Skin of body (tissue), 1 donor: ENCODE measurements at regions not wholly inside any gene's neighbourhood (a gene's known extent, or its start where the extent isn't known, plus 50 kb on each side); places are given as distances from the start of the nearest gene placed in this dataset.
"Not testable (repeated sequence)": the region's sequence is repeated elsewhere in the genome, so short reads cannot be mapped to it uniquely, and the experiment has no call there.

ENCODE experiments used
- DNase-seq: peaks from one replicate; lab custom pipeline; 2025; lab: John Stamatoyannopoulos, UW

DNA sequence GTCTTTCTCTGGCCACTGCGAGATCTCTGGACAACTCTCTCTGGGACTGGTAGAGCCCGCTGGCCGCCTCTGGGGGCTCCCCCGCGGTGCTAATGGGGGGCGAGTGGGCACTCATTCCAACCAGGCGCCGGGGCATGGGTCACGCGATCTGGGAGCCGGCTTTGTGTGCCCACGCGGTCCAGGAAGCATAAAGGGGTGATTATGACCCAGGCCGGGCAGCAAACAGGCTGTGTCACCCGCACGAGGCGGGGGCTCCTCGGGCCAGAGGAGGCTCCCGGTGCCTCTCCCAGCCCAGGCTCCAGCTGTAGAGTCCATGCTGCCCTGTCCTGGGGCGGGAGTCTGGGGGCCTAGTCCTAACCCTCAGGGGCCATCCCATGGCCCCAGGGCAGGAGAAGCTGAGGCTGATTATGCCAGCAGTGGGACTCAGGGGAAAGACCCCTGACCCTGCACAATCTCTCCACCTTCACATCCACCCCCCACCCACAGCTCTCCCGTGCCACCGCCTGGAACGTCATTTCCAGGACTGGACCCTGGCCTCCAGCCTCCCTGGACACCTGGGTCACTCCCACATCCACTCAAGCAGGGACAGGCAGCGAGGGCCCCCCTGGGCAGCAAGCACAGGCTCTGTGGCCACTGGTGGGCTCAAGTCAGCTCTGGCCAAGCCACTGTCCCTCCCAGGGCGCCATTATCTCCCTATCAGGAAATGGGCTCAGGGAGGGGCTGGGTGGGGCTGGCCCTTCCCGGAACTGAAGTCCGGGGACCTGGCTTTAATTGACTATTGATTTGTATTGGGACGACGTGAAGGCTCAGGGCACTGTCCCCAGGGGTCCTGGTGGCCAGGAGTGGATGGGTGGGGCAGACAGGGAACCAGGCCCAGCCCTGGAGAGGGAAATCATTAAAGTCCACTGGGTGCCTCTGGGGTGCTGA is 50.0 kb downstream of the PTPRS start:
- no peak for DNase-seq

DNA sequence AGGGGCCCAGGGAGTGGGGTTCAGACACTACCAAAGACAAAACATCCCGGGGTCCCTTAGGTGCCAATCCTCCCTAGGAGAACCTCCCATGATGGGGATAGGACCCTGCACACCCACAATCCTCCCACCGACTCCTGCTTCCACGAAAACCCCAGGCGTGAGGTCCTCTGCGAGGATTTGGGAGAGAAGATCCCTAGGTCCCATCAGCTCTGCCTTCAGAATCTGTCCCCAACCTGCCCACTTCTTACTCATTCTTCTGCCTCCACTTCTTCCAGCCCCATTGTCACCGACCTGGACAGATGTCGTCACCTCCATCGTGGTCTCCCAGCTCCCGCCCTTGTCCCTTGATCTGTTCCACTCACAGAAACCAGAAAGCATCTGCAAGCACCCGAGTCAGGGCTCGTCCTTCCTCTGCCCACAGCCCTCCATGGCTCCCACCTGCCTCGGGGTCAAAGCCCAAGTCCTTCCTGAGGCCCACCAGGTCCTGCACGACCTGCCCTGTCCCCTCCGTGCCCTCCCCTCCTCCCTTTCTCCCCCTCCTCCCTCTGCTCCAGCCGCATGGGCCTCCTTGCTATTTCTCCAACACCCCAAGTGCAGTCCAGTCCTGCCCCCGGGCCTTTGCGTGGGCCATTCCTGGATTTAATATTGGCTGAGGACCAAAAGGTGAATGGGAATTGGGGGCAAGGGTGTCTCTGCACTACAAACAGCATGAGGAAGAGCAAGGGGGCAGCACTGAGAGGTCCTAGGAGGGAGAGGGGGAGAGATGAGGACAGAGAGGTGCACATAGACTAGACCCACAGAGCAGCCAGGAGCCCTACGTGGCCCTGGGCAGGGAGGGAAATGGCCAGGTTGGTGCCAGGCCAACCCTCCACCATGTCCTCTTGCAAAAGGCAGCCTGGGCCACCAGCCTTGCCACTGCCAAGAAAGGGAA is 51.3 kb downstream of the PTPRS start:
- DNase-seq, result no peak

DNA sequence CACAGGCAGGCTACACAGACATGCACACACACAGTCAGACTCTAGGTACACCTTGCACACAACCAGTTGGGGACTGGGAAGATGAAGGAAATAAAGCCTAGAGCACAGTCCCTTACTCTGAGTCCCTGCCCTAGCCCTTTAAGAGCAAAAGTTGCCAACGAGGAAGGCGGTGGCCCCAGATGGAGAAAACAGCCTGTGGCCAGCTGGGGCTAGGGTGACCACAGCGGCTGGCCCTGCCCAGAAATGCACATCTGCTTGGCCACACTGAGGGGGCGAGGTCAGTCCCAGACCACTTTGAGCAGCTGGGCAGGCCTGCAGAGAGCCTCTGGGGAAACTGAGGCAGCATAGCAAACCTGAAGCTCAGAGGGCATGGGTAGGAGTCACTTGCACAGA is 52.3 kb downstream of the PTPRS start:
- DNase-seq, result no peak

DNA sequence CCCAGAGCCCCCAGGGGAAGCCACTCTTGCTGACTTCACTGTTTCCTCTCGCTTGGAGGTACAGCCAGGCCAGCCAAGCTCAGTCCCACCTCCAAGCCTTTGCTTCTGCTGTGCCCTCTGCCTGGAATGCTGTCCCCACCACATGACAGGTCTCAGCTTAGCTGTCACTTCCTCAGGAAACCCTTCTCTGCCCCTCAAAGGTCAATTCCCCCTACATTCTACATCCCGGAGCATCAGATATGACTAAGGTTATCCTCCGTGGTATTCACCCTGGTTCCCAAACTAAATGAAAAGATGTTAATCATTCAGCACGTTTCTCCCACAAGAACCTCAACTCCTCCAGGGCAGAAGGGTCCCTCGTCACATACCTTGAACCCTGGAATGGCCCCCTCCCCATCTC is 53.5 kb downstream of the PTPRS start:
- DNase-seq, result no peak

DNA sequence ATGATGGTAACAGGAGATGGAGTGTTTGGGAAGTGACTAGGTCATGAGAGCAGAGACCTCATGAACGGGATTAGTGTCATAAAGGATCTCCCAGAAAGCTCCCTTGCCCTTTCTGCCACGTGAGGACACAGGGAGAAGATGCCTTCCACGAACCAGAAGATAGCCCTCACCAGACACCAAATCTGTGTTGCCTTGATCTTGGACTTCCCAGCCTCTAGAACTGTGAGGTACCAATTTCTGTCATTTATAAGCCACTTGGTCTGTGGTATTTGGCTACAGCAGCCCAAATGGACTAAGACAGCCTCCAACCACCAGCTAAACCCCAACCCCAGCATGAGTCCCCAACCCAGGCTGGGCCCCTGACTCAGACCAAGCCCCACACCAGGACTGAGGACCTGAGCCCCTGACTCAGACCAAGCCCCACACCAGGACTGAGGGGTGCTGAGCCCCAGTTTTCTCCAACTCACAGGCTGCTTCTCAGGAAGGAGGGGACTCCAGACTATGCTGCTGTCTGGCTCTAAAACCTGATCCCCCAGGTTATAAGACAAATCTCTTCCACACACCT is 54.1 kb downstream of the PTPRS start:
- DNase-seq, result no peak

DNA sequence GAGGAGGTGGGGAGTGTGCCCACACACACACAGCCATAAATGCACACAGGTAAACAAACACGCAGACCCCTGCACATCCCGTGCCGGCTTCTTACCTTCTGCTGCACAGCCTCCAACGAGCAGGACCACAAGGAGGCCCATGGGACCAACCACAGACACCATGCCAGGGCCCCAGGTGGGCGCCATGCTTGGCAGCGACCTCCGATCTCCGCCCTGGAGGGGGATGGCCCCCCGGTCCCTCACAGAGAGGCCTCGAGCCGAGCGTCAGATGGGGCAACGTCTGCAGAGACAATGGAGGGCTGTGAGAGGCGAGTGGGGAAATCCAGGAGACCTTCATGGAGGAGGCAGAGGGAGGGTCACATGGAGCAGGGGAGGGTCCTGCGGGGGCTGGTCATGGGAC is 54.7 kb downstream of the PTPRS start:
- no peak for DNase-seq

DNA sequence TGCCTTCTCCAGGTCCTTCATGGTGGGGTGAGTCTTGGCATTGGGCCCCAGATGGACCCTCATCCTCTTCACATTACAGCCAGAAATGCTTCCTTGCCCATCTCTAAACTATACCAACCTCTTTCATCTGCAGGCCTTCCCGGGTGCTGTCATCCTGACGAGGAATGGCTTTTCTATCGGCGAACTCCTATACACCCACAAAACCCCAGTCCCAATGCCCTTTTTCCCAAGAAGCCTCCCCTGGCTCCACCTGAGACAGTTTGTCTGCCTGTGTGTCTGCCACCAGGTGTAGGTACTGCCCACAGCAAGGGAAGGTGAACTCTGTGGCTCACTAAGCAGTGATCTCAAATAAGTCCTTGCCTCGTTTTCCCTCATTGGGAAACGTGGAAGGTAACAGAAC is 55.3 kb downstream of the PTPRS start:
- DNase-seq, result no peak

DNA sequence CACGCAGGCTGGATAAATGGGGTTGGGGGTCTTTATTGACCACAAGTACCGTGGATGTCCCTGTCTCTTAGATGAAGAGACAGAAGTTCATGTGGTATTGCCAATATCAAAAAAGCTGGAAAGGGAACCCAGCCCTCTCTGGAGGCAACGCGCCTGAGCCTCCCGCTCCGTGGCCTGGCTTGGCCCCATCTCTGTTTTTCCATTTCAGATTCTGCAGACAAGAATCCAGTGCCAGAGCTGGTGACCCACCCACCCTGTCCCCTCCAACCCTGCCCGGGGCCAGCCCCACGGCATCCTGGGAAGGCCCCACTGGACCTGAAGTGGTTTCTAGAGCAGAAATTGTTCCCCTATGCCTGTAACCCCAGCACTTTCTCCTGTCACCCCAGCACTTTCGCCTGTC is 57.7 kb downstream of the PTPRS start:
- no peak for DNase-seq

DNA sequence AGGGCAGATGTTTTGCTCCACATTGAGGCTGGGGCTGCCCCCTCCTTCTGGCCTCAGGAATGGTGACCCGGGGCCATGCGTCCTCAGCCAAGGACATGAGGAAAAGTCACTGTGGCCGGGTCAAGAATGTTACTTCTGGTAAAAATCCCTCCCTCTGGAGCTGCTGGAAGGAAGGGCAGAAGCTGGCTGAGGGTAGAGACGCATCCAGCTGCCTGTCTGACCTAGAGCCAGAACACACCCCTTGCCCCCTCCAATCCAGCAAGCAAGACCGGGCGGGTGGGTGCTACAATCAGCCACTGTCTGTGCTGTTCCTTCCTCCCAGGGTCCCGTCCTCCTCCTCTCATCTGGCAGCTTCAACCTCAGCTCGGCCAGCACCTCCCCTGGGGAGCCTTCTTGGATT is 59.0 kb downstream of the PTPRS start:
- peak; percentile 14 for DNase-seq

DNA sequence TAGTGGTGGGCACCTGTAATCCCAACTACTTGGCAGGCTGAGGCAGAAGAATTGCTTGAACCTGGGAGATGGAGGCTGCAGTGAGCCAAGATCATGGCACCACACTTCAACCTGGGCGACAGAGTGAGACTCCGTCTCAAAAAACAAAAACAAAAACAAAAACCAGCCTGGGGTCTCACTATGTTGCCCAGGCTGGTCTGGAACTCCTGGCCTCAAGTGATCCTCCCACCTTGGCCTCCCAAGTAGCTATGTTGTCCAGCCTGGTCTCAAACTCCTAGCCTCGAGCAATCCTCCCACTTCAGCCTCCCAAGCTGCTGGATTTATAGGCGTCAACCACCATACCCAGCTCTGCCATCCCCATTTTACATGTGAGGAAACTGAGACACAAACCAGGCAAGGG is 64.9 kb downstream of the PTPRS start:
- not testable (repeated sequence) for DNase-seq

DNA sequence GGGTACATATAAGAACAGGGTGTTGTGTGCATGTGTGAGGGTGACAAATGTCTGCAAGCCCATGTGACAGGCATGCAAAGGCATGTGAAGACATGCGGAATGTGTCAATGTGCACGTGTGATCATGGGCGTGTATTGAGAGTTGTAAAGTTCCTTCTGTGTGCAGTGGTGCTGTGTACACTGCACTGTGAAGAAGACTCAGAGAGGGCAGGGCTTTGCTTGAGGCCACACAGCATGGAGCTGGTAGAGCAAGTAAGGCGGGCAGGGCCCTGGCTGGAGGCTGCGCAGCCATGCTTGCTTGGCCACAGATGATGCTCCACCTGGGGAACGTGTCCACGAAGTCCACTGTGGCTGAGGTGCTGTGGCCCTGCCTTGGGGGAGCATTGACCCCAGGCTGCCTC is 66.8 kb downstream of the PTPRS start:
- no peak for DNase-seq

DNA sequence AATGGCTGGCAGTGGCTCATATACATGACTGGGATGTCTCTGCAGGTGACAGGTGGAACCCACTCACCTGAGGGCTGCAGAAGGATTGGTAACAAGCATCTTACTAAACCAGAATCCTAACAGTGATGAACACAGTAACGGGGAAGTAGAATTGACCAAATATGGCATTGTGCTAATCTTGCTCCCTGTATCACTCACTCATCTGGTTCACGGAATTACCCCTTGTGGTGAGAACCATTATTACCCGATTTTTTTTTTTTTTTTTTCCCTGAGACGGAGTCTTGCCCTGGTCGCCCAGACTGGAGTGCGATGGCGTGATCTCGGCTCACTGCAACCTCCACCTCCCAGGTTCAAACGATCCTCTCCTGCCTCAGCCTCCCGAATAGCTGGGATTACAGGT is 69.5 kb downstream of the PTPRS start:
- DNase-seq, result no peak

DNA sequence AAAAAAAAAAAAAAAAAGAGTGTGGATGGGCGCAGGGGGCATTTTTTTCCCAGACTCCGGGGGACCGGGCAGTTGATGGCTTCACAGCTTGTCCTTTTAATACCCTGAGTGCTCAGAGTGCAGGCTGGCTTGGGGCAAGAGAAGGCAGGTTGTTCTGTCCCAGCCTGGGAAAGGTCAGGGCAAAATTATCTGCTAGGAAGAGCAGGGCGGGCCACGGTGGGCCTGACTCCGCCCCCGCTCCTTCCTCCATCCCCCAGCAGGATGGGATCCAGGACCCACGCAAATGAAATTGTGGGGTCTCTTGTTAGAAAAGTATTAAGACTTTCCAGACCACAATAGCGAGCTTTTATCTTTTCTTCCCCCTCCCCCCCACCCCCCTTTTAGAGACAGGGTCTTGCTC is 70.7 kb downstream of the PTPRS start:
- DNase-seq, result no peak

DNA sequence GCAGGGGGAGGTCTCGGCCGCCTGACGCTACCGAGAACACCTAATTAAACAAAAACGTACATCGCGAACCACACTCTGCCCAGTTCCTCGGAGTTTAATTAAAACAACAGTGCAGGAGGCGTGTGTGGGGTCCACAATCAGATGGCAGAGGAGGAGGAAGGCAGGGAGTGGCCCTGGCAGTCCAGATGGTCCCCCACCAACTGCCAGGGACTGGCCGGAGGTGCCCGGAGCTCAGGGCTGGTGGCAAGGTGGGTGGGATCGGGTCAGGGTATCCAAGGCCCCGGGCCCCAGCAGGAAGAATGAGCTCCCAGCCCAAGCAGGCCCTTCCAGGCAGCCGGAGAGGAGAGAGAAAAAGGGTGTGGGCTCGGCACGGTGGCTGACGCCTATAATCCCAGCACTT is 71.3 kb downstream of the PTPRS start:
- DNase-seq, result no peak

DNA sequence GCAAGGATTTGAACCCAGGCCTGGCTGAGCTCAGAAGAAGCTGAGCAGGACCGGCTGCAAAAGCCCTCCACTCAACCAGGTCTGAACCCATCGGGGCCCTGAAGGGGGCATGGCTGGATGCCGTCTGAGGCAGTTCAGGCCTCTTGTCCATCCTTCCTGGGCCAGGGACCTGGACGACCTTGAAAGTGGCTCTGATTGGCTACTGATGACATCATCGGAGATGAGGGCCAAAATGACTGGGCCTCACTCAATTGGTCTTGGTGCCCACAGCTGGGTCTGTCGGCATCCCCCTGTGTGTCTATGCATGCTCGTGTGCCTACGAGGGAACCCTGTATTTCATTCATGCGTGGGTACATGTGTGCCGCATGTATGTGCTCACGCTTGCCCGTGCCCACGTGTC is 71.8 kb downstream of the PTPRS start:
- no peak for DNase-seq

DNA sequence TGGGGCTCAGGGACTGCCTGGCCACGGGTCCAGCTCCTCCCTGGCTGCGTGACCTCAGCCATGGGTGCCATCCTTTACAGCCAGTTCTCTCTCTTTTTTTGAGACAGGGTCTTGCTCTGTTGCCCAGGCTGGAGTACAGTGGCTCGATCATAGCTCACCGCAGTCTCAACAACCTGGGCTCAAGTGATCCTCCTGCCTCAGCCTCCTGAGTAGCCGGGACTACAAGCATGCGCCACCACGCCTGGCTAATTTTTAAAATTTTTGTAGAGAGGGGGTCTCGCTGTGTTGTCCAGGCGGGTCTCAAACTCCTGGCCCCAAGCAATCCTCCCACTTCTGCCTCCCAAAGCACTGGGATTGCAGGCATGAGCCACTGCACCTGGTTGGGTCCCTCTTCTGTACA is 75.4 kb downstream of the PTPRS start:
- no peak for DNase-seq

DNA sequence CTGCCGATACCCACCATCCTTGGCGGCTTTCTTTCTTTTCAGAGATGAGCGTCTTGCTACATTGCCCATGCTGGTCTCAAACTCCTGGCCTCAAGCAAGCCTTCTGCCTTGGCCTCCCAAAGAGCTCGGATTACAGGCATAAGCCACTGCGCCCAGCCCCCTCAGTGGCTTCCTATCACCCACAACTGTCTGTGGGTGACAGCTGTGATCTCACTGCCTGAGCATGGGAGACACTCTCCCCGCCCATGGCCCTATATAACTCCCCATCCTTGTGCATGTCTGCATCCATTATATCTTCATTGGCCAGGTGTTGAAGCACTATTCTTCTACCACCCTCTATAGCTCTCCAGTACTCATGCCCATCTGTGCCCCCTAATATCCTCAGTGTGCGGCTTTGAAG is 76.2 kb downstream of the PTPRS start:
- no peak for DNase-seq

DNA sequence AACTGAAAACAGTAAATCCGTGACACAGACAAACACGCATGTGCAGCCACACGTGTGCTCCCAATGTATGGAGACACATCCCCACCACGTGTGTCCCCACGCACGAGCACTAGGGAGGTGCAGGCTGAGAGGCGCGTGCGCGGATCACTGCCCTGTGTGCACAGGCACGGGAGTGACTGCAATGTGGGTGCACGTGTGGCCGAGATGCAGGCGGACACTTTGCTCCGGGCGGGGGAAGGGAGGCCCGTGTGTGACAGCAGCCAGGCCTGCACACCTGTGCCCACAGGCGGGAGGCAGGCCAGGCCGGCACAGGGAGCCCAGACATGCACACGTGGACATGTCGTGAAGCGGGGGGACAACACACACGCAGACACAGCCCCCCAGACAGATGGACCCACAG is 77.0 kb downstream of the PTPRS start:
- no peak for DNase-seq

DNA sequence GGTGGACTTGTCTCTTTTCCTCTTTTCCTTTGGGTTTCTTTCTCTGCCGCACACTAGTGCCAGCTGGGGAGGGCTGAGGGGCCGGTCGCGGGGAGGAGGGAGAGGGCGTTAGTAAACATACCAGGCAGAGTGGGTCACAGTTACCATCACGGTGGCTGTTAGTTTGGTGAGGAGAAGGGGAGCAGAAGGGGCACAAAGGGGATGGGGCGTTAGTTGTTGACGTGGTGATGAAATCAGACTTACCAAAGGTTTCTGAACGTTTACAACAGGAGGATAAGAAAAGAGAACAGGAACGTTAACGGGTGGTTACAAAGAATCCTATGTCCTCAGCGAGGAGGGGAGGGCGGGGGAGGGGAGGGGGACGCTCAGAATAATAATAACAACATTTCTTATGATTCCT is 77.9 kb downstream of the PTPRS start:
- DNase-seq, result no peak

DNA sequence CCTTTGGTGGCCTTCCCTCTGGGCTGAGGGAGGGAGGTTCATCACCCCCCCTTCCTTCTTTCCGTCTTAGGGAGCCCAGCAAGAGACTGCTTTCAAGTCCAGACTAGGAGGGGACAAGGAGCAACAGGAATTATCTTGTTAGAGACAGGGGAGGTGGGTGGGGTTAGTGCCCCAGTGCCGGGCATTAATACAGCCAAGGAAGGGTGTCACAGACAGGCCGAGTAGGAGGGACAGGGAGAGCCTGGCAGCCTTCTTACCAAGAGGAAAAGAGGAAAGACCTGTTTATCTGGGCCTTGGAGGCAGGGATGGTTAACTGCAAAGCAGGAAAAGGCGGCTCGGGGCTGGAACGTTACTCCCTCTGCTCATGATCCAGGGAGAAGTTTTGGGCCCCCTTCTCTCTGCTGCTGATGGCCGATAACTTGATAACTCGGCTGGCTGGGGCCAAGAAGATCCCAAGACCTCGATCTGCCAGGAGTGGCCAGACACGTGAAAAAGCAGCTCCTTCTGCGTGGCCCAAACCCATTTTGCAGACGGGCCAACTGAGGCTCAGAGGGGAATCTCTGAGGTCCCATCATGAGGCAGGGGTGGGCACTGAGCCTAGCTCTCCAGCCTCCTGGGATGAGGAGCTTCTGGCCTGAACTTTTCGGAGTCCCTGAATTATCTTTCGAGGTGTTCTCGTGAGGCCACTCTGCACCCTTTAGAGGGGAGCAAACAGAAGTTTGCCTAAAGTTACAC is 79.3 kb downstream of the PTPRS start:
- peak; percentile 9 for DNase-seq

DNA sequence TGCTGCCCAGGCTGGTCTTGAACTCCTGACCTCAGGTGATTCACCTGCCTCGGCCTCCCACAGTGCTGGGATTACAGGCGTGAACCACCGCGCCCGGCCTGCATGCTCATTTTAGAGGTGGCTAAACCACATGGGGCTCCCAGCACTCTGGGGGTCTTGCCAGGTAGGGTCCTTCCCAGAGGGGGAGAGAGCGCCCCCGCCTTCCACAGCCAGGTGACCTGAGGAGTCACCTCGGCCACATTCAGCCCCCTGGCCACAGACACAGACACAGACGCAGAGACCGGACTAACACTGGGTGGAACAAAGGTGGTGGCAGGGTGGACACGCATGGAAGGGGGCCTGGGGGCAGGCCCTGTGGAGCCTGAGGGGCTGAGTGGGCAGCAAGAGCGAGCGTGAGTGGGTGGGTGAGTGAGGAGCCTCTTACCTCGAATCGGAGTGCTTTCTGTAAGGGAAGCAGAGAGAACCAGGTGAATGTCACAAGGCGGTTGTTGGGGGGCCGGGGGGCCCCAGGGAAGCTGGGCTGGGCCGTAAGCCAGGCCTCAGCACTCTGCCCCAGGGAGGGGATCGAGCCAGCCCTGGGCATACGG is 80.1 kb downstream of the PTPRS start:
- DNase-seq, result no peak
